ENCODE measurements at regions not wholly inside any gene's neighbourhood (a gene's known extent, or its start where the extent isn't known, plus 50 kb on each side); places are given as distances from the start of the nearest gene placed in this dataset.

DNA sequence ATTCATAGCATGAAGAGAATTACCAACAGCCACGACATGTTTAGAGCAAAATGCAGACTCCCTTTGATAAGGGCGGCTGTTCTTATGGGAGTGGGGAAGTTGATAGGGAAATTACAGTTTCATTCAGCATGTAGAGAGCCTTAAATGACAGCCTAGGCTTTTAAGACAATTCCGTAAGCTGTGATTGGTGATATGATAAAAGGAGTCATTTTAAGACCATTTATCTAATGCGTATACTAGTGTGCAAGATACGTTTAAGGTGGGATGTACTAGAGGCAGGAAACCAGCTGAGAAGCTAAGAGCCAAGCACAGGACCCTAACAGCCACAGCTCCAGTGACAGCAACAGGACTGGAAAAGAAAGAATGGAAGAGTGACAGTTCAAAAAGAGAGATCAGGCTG, 102.2 kb upstream of the ZFP42 start:
- H2AFZ ChIP-seq (ENCODE audit: low read length): no peak overlapping the region
- H2BK120ac ChIP-seq (ENCODE audit: low read depth, low read length, poor library complexity, severe bottlenecking): no peak overlapping the region
- H3K27me3 Mint-ChIP-seq (ENCODE audit: low read depth): no peaks in the 10 kb centered on the region
- no peak for DNase-seq
- H3K56ac ChIP-seq (ENCODE audit: insufficient read length, low read depth, low read length): no peak overlapping the region
- H2BK12ac ChIP-seq (ENCODE audit: insufficient read length, low read depth, low read length): no peak overlapping the region
- H3K79me2 ChIP-seq (ENCODE audit: insufficient read depth, low read length): no peaks in the 10 kb centered on the region
- no peak overlapping the region for H4K8ac ChIP-seq (replicated peaks; ENCODE audit: insufficient read length, low read depth, low read length)
- no peaks in the 10 kb centered on the region for H3K79me1 ChIP-seq (ENCODE audit: insufficient read depth, low read depth, low read length, poor library complexity, severe bottlenecking)
- H3K23ac ChIP-seq (ENCODE audit: insufficient read length, low read depth, low read length): no peak overlapping the region
- no peak overlapping the region for H3K4me3 Mint-ChIP-seq
- no peaks in the 10 kb centered on the region for H3K27me3 ChIP-seq (ENCODE audit: insufficient read depth, low read length)
- no peak overlapping the region for H3K18ac ChIP-seq (ENCODE audit: insufficient read length, low read depth, low read length)
- H4K91ac ChIP-seq (ENCODE audit: insufficient read length, low read depth, low read length): no peak overlapping the region
- no peak overlapping the region for H3K27ac ChIP-seq (ENCODE audit: insufficient read length, low read depth, low read length)
- H4K5ac ChIP-seq (ENCODE audit: insufficient read length, low read depth, low read length): no peak overlapping the region
- WGBS (ENCODE audit: extremely low coverage, insufficient read length, low lambda C conversion rate): no CpG with 5 or more reads among the region's 5 CpGs
- H3K14ac ChIP-seq (ENCODE audit: insufficient read depth, low read length): no peak overlapping the region
- no peak overlapping the region for H2AK5ac ChIP-seq (ENCODE audit: insufficient read length, low read length)
- H3K4me1 ChIP-seq (ENCODE audit: insufficient read depth, low read length): no peaks in the 10 kb centered on the region
- H3K9me3 ChIP-seq (ENCODE audit: control insufficient read depth, low read depth, low read length): no peaks in the 10 kb centered on the region
- no peaks in the 10 kb centered on the region for H3K4me1 Mint-ChIP-seq
- no peak overlapping the region for H3K4ac ChIP-seq (ENCODE audit: low read depth, low read length)
- H3K23me2 ChIP-seq (ENCODE audit: insufficient read length, low read depth, low read length, poor library complexity, severe bottlenecking): no peaks in the 10 kb centered on the region
- no peaks in the 10 kb centered on the region for H3K9me3 Mint-ChIP-seq
- no peak overlapping the region for H3K27ac Mint-ChIP-seq
- H4K20me1 ChIP-seq (ENCODE audit: control insufficient read depth, insufficient read depth, insufficient read length): no peaks in the 10 kb centered on the region
- H3T11ph ChIP-seq (ENCODE audit: low read length): no peak overlapping the region
- TF ChIP-seq, protein P1, sequence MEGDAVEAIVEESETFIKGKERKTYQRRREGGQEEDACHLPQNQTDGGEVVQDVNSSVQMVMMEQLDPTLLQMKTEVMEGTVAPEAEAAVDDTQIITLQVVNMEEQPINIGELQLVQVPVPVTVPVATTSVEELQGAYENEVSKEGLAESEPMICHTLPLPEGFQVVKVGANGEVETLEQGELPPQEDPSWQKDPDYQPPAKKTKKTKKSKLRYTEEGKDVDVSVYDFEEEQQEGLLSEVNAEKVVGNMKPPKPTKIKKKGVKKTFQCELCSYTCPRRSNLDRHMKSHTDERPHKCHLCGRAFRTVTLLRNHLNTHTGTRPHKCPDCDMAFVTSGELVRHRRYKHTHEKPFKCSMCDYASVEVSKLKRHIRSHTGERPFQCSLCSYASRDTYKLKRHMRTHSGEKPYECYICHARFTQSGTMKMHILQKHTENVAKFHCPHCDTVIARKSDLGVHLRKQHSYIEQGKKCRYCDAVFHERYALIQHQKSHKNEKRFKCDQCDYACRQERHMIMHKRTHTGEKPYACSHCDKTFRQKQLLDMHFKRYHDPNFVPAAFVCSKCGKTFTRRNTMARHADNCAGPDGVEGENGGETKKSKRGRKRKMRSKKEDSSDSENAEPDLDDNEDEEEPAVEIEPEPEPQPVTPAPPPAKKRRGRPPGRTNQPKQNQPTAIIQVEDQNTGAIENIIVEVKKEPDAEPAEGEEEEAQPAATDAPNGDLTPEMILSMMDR (conservative IDR thresholded peaks at IDR 0.05): no peak
- no peak overlapping the region for H3K4me2 ChIP-seq (ENCODE audit: insufficient read depth, insufficient read length, low read length)
- H3K9ac ChIP-seq (ENCODE audit: extremely low read depth, insufficient read length, low read length): no peak overlapping the region
- H3K36me3 Mint-ChIP-seq (ENCODE audit: insufficient read depth in 1 of 3, low read depth in 3 of 3): no peaks in the 10 kb centered on the region
- H2BK15ac ChIP-seq (ENCODE audit: low read depth, low read length): no peak overlapping the region
- H2BK20ac ChIP-seq (ENCODE audit: low read depth, low read length, poor library complexity, severe bottlenecking): no peak overlapping the region
- no peak overlapping the region for H2BK5ac ChIP-seq (ENCODE audit: insufficient read length, low read length)
